ENCODE measurements at regions not wholly inside any gene's neighbourhood (a gene's known extent, or its start where the extent isn't known, plus 50 kb on each side); places are given as distances from the start of the nearest gene placed in this dataset.

DNA sequence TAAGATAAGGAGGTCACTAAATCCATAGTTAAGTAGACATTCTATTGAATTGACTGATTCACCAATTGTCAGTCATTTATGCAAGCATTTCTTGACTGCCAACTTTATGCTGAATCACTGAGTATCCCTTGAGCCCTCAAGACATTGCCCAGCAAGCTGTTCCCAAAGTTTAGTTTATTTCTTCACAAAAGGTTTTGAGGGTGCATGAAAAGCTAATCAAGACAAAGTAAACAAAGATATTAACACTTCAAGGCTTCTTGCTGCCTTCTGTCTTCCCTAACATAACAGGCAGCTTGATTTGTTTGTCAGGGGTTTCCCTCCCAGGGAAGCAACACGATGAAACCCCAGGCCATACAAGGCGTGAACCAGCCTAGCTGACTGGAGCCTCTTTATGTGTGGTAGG lies 374.4 kb downstream of the SPRY2 start:
- Histone ChIP-seq H3T11ph (ENCODE audit: low read length) (no peak overlapping the region), H4K8ac (replicated peaks; ENCODE audit: insufficient read length, low read depth, low read length) (no peak overlapping the region), H4K20me1 (ENCODE audit: control insufficient read depth, insufficient read depth, insufficient read length) (no peaks in the 10 kb centered on the region), H2BK12ac (ENCODE audit: insufficient read length, low read depth, low read length) (no peak overlapping the region), H3K27me3 (ENCODE audit: insufficient read depth, low read length) (no peaks in the 10 kb centered on the region), H2BK20ac (ENCODE audit: low read depth, low read length, poor library complexity, severe bottlenecking) (no peak overlapping the region), H3K79me1 (ENCODE audit: insufficient read depth, low read depth, low read length, poor library complexity, severe bottlenecking) (no peaks in the 10 kb centered on the region), H3K23me2 (ENCODE audit: insufficient read length, low read depth, low read length, poor library complexity, severe bottlenecking) (no peaks in the 10 kb centered on the region), H4K5ac (ENCODE audit: insufficient read length, low read depth, low read length) (no peak overlapping the region), H3K4me1 (ENCODE audit: insufficient read depth, low read length) (no peaks in the 10 kb centered on the region; the same call in 1 of the 2 replicates), H3K14ac (ENCODE audit: insufficient read depth, low read length) (no peak overlapping the region), H2AK5ac (ENCODE audit: insufficient read length, low read length) (no peak overlapping the region), H3K9me3 (ENCODE audit: control insufficient read depth, low read depth, low read length) (no peaks in the 10 kb centered on the region), H2BK5ac (ENCODE audit: insufficient read length, low read length) (no peak overlapping the region), H3K79me2 (ENCODE audit: insufficient read depth, low read length) (no peaks in the 10 kb centered on the region), H3K27ac (ENCODE audit: insufficient read length, low read depth, low read length) (no peak overlapping the region), H3K4ac (ENCODE audit: low read depth, low read length) (no peak overlapping the region), H3K56ac (ENCODE audit: insufficient read length, low read depth, low read length) (no peak overlapping the region), H3K4me2 (ENCODE audit: insufficient read depth, insufficient read length, low read length) (no peak overlapping the region), H3K23ac (ENCODE audit: insufficient read length, low read depth, low read length) (no peak overlapping the region), H3K18ac (ENCODE audit: insufficient read length, low read depth, low read length) (no peak overlapping the region), H2BK120ac (ENCODE audit: low read depth, low read length, poor library complexity, severe bottlenecking) (no peak overlapping the region), H3K9ac (ENCODE audit: extremely low read depth, insufficient read length, low read length) (no peak overlapping the region), H4K91ac (ENCODE audit: insufficient read length, low read depth, low read length) (no peak overlapping the region), H2BK15ac (ENCODE audit: low read depth, low read length) (no peak overlapping the region), H2AFZ (ENCODE audit: low read length) (no peak overlapping the region)
- WGBS (ENCODE audit: extremely low coverage, insufficient read length, low lambda C conversion rate) = no CpG with 5 or more reads among the region's 2 CpGs
- Mint-ChIP-seq H3K27me3 (ENCODE audit: low read depth) (peaks cover 8% of the 10 kb centered on the region), H3K4me3 (no peak overlapping the region), H3K4me1 (peaks cover 14 to 20% of the 10 kb centered on the region in 2 experiments), H3K36me3 (ENCODE audit: insufficient read depth in 1 of 3, low read depth in 3 of 3) (peaks cover 9 to 28% (median 16%) of the 10 kb centered on the region in 3 experiments), H3K27ac (peak overlapping the region in 1 of 3 experiments; percentile 84; a peak in 2 of 7 replicates), H3K9me3 (peaks cover 28 to 30% of the 10 kb centered on the region in 2 experiments)
- TF ChIP-seq, protein P1, sequence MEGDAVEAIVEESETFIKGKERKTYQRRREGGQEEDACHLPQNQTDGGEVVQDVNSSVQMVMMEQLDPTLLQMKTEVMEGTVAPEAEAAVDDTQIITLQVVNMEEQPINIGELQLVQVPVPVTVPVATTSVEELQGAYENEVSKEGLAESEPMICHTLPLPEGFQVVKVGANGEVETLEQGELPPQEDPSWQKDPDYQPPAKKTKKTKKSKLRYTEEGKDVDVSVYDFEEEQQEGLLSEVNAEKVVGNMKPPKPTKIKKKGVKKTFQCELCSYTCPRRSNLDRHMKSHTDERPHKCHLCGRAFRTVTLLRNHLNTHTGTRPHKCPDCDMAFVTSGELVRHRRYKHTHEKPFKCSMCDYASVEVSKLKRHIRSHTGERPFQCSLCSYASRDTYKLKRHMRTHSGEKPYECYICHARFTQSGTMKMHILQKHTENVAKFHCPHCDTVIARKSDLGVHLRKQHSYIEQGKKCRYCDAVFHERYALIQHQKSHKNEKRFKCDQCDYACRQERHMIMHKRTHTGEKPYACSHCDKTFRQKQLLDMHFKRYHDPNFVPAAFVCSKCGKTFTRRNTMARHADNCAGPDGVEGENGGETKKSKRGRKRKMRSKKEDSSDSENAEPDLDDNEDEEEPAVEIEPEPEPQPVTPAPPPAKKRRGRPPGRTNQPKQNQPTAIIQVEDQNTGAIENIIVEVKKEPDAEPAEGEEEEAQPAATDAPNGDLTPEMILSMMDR (conservative IDR thresholded peaks at IDR 0.05) = no peak
- peak; percentile 70 for DNase-seq
